Neuronal stem cell (in vitro differentiated cells): ENCODE measurements at regions not wholly inside any gene's neighbourhood (a gene's known extent, or its start where the extent isn't known, plus 50 kb on each side); places are given as distances from the start of the nearest gene placed in this dataset.

Experiments used
- DNase-seq: peaks from one replicate; pipeline ENCODE4 v3.0.0-alpha.2; 2013; ENCODE audit warnings: low spot score
- H2AFZ ChIP-seq: one replicate; pipeline ENCODE4 v1.6.1; 2013; ENCODE audit warnings: mild to moderate bottlenecking, low read length, inconsistent platforms
- H2AK5ac ChIP-seq: 2 replicates; pipeline ENCODE4 v1.6.1; 2013; ENCODE audit warnings: low read depth, mild to moderate bottlenecking, inconsistent platforms, low read length, moderate library complexity, mixed read lengths
- H2BK120ac ChIP-seq: 2 replicates; pipeline ENCODE4 v1.6.1; 2013; ENCODE audit warnings: low read depth, mild to moderate bottlenecking, inconsistent platforms, low read length, moderate library complexity, mixed read lengths
- H2BK12ac ChIP-seq: one replicate; pipeline ENCODE4 v1.6.1; 2013; ENCODE audit warnings: low read length, inconsistent platforms
- H2BK15ac ChIP-seq: 2 replicates; pipeline ENCODE4 v1.6.1; 2013; ENCODE audit warnings: mild to moderate bottlenecking, low read length, inconsistent platforms, mixed read lengths
- H2BK5ac ChIP-seq: one replicate; pipeline ENCODE4 v1.6.1; 2013; ENCODE audit warnings: inconsistent platforms, mild to moderate bottlenecking, low read length, moderate library complexity
- H3K14ac ChIP-seq: one replicate; pipeline ENCODE4 v1.6.1; 2013; ENCODE audit warnings: low read length, inconsistent platforms
- H3K18ac ChIP-seq: 2 replicates; pipeline ENCODE4 v1.6.1; 2013; ENCODE audit warnings: low read length, inconsistent platforms
- H3K23ac ChIP-seq: 2 replicates; pipeline ENCODE4 v1.6.1; 2013; ENCODE audit warnings: low read depth, mild to moderate bottlenecking, mixed read lengths, low read length, inconsistent platforms; ENCODE audit not compliant: poor library complexity
- H3K27ac ChIP-seq: replicated peaks from 3 replicates; pipeline ENCODE4 v1.5.1; 2013; ENCODE audit warnings: low read length, inconsistent platforms
- H3K27me3 ChIP-seq, 3 experiments: 2 replicates each; pipeline ENCODE4 v1.6.1; 2013; ENCODE audit warnings: low read length in 3 of 3, mild to moderate bottlenecking in 2 of 3, inconsistent platforms in 1 of 3, low read depth in 1 of 3, mixed read lengths in 1 of 3, moderate library complexity in 1 of 3; ENCODE audit not compliant: control insufficient read depth in 3 of 3, insufficient read depth in 3 of 3
- H3K36me3 ChIP-seq, 2 donors: replicated peaks in 1 of 2; 2 replicates each; pipeline ENCODE4 v1.6.1; 2013; ENCODE audit warnings: low read length in 2 of 2; ENCODE audit not compliant: control insufficient read depth in 2 of 2, insufficient read depth in 2 of 2
- H3K4ac ChIP-seq: 2 replicates; pipeline ENCODE4 v1.6.1; 2013; ENCODE audit warnings: inconsistent platforms, mild to moderate bottlenecking, low read length, moderate library complexity
- H3K4me1 ChIP-seq, 2 donors: 1 replicate in 1 of 2; 2 replicates in 1 of 2; pipeline ENCODE4 v1.6.1; 2013; ENCODE audit warnings: low read length in 2 of 2, low read depth in 1 of 2; ENCODE audit not compliant: control insufficient read depth in 2 of 2, insufficient read depth in 1 of 2
- H3K4me2 ChIP-seq: one replicate; pipeline ENCODE4 v1.6.1; 2013; ENCODE audit warnings: mild to moderate bottlenecking, low read length, inconsistent platforms; ENCODE audit not compliant: insufficient read depth, poor library complexity, severe bottlenecking
- H3K4me3 ChIP-seq, 2 donors: 2 replicates each; pipeline ENCODE4 v1.5.1; 2013; ENCODE audit warnings: low read length in 2 of 2, mild to moderate bottlenecking in 2 of 2, inconsistent platforms in 1 of 2, moderate library complexity in 1 of 2
- H3K79me1 ChIP-seq: one replicate; pipeline ENCODE4 v1.6.1; 2013; ENCODE audit warnings: low read depth, mild to moderate bottlenecking, inconsistent platforms, low read length, moderate library complexity
- H3K9ac ChIP-seq: one replicate; pipeline ENCODE4 v1.6.1; 2013; ENCODE audit warnings: mild to moderate bottlenecking, low read depth, low read length, inconsistent platforms; ENCODE audit not compliant: poor library complexity
- H3K9me3 ChIP-seq, 2 donors: replicated peaks in 1 of 2; 2 replicates each; pipeline versions ENCODE3 to v1.6.1; 2013; ENCODE audit warnings: low read length in 2 of 2, mild to moderate bottlenecking in 2 of 2, inconsistent platforms in 1 of 2, low read depth in 1 of 2, mixed read lengths in 1 of 2, moderate library complexity in 1 of 2; ENCODE audit not compliant: control insufficient read depth in 2 of 2, insufficient read depth in 1 of 2
- H4K8ac ChIP-seq: one replicate; pipeline ENCODE4 v1.6.1; 2013; ENCODE audit warnings: low read depth, mild to moderate bottlenecking, inconsistent platforms, low read length, moderate library complexity
- H4K91ac ChIP-seq: one replicate; pipeline ENCODE4 v1.6.1; 2013; ENCODE audit warnings: low read length, low read depth, mild to moderate bottlenecking, inconsistent platforms; ENCODE audit not compliant: poor library complexity
- WGBS, 2 donors: extraction: QIAGEN DNeasy Blood & Tissue Kit; methylation state at CpG; one replicate each; pipeline ENCODE4 v1.1.7; 2013; ENCODE audit warnings: missing lambda C conversion rate in 2 of 2, mixed read lengths in 1 of 2; ENCODE audit not compliant: insufficient read length in 2 of 2, insufficient replicate concordance in 1 of 2; ENCODE audit errors: extremely low coverage in 2 of 2; 5-methylcytosine and 5-hydroxymethylcytosine counted together

GRCh38 chr2:226117510-226118065 lies 682.0 kb downstream of the IRS1 start:
- Histone ChIP-seq H3K27ac (no peak overlapping the region), H3K36me3 (no peaks in the 10 kb centered on the region), H3K9ac (no peak overlapping the region), H3K23ac (no peak overlapping the region), H3K4me3 (no peak overlapping the region), H3K9me3 (no peaks in the 10 kb centered on the region), H2BK120ac (no peak overlapping the region), H3K4me2 (no peak overlapping the region), H3K4me1 (no peaks in the 10 kb centered on the region), H2AK5ac (no peak overlapping the region), H3K14ac (no peak overlapping the region), H3K79me1 (no peaks in the 10 kb centered on the region), H2AFZ (no peak overlapping the region), H3K27me3 (no peaks in the 10 kb centered on the region), H2BK15ac (no peak overlapping the region), H3K18ac (no peak overlapping the region), H2BK5ac (no peak overlapping the region), H3K4ac (no peak overlapping the region), H4K91ac (no peak overlapping the region), H2BK12ac (no peak overlapping the region), H4K8ac (no peak overlapping the region)
- no CpG with 5 or more reads among the region's 3 CpGs for WGBS, 2 donors
- no peak for DNase-seq

GRCh38 chr2:226116346-226116745 lies 683.3 kb downstream of the IRS1 start:
- no peaks in the 10 kb centered on the region for H3K4me1 ChIP-seq
- WGBS, 2 donors = no CpG with 5 or more reads among the region's 3 CpGs
- no peak overlapping the region for H2AFZ ChIP-seq

DNA sequence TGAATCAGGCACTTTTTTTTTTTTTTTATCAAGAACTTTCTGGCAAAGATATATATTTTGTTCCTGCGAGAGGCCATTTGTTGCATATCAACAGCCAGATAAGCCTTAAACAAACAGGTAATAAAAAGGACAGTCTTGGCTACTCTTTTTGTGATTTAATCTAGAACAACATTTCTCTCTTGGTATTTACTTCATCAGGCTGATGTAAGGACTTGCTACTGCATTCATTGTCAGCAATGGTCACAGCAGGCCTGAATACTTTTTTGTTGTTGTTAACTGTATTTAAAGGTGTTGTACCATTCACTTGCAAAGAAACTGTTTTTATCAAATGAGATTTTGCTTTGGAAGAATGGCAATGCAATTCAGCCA lies 683.8 kb downstream of the IRS1 start:
- no peak overlapping the region for H2BK5ac ChIP-seq
- no peak overlapping the region for H3K27ac ChIP-seq

More at GRCh38 chr2:226116346-226116745, 683.3 kb downstream of the IRS1 start:
- no peak overlapping the region for H3K4ac ChIP-seq
- H3K9me3 ChIP-seq = no peaks in the 10 kb centered on the region
- H2BK120ac ChIP-seq = no peak overlapping the region
- H3K79me1 ChIP-seq = no peaks in the 10 kb centered on the region
- H2BK5ac ChIP-seq = no peak overlapping the region
- no peak overlapping the region for H2BK12ac ChIP-seq
- no peak overlapping the region for H3K4me3 ChIP-seq
- no peak overlapping the region for H3K9ac ChIP-seq
- H3K27ac ChIP-seq = no peak overlapping the region
- no peak overlapping the region for H4K91ac ChIP-seq
- no peaks in the 10 kb centered on the region for H3K27me3 ChIP-seq
- no peak overlapping the region for H3K14ac ChIP-seq
- H3K36me3 ChIP-seq = no peaks in the 10 kb centered on the region
- no peak overlapping the region for H3K4me2 ChIP-seq
- no peak overlapping the region for H2BK15ac ChIP-seq
- H4K8ac ChIP-seq = no peak overlapping the region
- H3K18ac ChIP-seq = no peak overlapping the region
- no peak overlapping the region for H3K23ac ChIP-seq
- no peak overlapping the region for H2AK5ac ChIP-seq
- no peak for DNase-seq

DNA sequence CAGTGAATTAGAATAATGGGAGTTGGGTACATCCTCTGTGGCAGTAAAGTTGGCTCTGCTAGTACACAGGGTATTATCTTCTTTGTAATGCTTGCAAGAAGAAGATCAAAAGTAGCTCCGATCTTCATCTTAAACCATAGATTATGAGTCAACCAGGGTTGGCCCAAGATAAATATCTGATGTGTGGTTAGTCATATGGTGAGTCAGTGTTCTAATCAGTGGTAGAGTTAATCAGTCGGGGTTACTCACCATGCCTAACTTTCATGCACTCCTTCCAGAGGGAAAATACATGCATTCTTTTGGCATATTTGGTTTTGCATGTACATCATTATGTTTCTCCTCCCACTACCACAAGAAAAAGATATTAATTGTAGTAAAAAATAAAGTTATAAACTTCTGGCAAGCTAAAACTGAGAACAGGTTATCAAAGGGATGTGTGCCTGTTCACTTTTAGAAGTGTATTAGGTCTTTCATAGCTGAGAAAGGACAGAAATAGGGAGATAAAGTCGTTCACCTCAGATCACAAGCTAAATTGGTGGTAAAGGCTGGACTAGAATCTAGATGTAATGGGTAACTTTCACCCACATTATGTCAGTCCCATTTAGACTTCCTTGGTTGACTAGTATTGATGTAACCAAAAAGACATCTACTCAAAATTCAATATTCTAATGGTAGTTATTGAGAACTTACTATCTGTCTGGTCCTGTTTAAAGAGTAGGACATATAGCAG lies 684.4 kb downstream of the IRS1 start:
- Histone ChIP-seq H2BK5ac (no peak overlapping the region), H2BK12ac (no peak overlapping the region), H2AFZ (no peak overlapping the region), H3K4me2 (no peak overlapping the region), H2BK15ac (no peak overlapping the region), H2AK5ac (no peak overlapping the region), H3K27ac (no peak overlapping the region), H3K36me3 (no peaks in the 10 kb centered on the region), H3K14ac (no peak overlapping the region), H3K9ac (no peak overlapping the region), H3K79me1 (no peaks in the 10 kb centered on the region), H3K18ac (no peak overlapping the region), H3K4me3 (no peak overlapping the region), H3K4ac (no peak overlapping the region), H3K27me3 (no peaks in the 10 kb centered on the region), H3K4me1 (no peaks in the 10 kb centered on the region), H3K9me3 (no peaks in the 10 kb centered on the region), H2BK120ac (no peak overlapping the region), H4K91ac (no peak overlapping the region), H3K23ac (no peak overlapping the region), H4K8ac (no peak overlapping the region)
- no peak for DNase-seq
- no CpG with 5 or more reads among the region's 3 CpGs for WGBS, 2 donors

More for the DNA sequence above, 683.8 kb downstream of the IRS1 start:
- Histone ChIP-seq H3K9me3 (no peaks in the 10 kb centered on the region), H3K4me1 (no peaks in the 10 kb centered on the region), H4K8ac (no peak overlapping the region), H2AFZ (no peak overlapping the region), H3K27me3 (no peaks in the 10 kb centered on the region), H3K36me3 (no peaks in the 10 kb centered on the region), H3K4me2 (no peak overlapping the region), H2BK12ac (no peak overlapping the region), H3K14ac (no peak overlapping the region), H3K79me1 (no peaks in the 10 kb centered on the region), H4K91ac (no peak overlapping the region), H3K9ac (no peak overlapping the region), H3K4ac (no peak overlapping the region), H2AK5ac (no peak overlapping the region), H2BK120ac (no peak overlapping the region), H3K4me3 (no peak overlapping the region), H3K18ac (no peak overlapping the region), H3K23ac (no peak overlapping the region), H2BK15ac (no peak overlapping the region)
- WGBS, 2 donors = no CpG with 5 or more reads among the region's 1 CpG
- DNase-seq = no peak
